ENCODE measurements at regions not wholly inside any gene's neighbourhood (a gene's known extent, or its start where the extent isn't known, plus 50 kb on each side); places are given as distances from the start of the nearest gene placed in this dataset.

DNA sequence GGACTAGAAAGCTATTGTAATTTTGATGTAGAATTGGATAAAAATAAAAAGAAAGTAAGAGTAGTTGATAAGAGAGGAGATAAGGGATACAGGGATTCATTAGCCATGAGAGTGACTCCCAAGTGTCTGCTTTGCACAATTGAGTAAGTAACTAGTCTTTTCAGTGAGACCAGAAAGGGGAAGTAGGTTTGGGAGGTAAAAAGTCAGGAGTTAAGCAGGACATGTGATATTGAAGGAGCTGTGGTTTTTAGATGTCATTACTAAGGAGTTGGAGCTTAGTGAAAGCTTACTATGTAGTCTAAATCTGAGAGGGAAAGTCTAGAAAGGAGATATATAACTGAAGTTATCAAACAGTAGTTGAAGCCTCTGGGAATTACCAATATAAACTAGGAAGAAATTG lies 93.4 kb downstream of the SLC5A7 start:
- DNase-seq (ENCODE audit: low read depth): no peak
- no peak overlapping the region for H3K4me3 ChIP-seq (replicated peaks; ENCODE audit: low read depth, low read length)

DNA sequence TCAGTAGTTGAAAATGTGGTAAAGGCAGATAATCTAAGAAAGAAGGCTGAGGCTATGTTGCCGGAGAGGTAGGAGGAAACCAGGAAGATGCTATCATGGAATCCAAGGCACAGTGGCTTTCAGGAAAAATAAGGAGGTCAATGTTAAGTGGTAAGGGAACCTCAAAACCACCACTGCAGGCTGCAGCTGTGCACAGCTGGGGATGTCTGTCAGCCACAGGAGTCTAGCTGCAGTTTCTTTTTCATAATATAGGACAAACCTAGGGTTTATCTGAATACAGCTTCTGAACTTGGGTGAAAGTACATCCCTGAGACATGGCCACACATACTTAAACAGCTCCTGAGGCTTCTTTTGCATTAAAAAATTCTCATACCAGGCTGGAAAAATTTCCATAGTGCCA lies 93.9 kb downstream of the SLC5A7 start:
- no peak overlapping the region for H3K4me3 ChIP-seq (replicated peaks; ENCODE audit: low read depth, low read length)
- TF ChIP-seq, protein P1, sequence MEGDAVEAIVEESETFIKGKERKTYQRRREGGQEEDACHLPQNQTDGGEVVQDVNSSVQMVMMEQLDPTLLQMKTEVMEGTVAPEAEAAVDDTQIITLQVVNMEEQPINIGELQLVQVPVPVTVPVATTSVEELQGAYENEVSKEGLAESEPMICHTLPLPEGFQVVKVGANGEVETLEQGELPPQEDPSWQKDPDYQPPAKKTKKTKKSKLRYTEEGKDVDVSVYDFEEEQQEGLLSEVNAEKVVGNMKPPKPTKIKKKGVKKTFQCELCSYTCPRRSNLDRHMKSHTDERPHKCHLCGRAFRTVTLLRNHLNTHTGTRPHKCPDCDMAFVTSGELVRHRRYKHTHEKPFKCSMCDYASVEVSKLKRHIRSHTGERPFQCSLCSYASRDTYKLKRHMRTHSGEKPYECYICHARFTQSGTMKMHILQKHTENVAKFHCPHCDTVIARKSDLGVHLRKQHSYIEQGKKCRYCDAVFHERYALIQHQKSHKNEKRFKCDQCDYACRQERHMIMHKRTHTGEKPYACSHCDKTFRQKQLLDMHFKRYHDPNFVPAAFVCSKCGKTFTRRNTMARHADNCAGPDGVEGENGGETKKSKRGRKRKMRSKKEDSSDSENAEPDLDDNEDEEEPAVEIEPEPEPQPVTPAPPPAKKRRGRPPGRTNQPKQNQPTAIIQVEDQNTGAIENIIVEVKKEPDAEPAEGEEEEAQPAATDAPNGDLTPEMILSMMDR (IDR thresholded peaks at IDR 0.05; ENCODE audit: low read length, missing control alignments): no peak
- DNase-seq (ENCODE audit: low read depth): no peak

More for the DNA sequence above, 93.4 kb downstream of the SLC5A7 start:
- TF ChIP-seq, protein P1 (IDR thresholded peaks at IDR 0.05; ENCODE audit: low read length, missing control alignments): no peak

DNA sequence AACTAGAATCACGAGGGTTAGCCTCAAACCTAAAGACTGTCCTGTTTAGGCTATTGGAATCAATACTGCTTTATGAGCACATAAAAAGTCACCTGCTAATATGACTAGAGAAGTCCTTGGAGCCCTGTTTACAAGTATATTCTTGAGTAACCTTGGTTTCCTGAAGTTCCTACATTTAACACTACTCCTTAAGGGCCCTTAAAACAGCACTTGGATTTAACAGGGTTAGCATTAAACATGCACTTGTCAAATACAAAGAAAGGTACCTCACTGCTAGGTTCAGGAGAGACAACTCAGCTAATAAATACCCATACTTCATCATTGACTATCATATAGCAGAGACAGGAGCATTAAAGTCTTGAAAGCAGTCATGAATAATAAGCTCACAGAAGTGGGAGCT lies 96.7 kb downstream of the SLC5A7 start:
- TF ChIP-seq, protein P1 (IDR thresholded peaks at IDR 0.05; ENCODE audit: low read length, missing control alignments): no peak
- DNase-seq (ENCODE audit: low read depth): no peak

DNA sequence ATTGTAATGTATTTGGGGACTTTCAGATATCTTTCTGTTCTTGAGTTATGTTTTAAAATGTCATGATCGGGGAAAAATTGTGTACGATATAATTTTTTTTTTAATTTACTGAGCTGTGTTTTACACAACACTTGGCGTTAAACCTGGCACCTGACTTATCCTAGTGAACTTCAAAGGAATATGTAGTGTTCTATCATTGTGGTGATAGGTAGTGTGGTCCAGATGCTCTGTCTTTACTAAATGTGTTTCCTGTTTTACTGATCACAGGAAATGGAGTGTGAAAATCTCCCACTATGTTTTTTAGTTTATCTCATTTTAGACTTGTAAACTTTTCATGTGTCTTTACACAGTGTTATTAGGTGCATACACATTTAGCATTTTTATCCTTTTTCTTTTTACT lies 98.0 kb downstream of the SLC5A7 start:
- no peak for DNase-seq (ENCODE audit: low read depth)
- no peak overlapping the region for H3K4me3 ChIP-seq (replicated peaks; ENCODE audit: low read depth, low read length)

More for the DNA sequence above, 96.7 kb downstream of the SLC5A7 start:
- H3K4me3 ChIP-seq (replicated peaks; ENCODE audit: low read depth, low read length): no peak overlapping the region

DNA sequence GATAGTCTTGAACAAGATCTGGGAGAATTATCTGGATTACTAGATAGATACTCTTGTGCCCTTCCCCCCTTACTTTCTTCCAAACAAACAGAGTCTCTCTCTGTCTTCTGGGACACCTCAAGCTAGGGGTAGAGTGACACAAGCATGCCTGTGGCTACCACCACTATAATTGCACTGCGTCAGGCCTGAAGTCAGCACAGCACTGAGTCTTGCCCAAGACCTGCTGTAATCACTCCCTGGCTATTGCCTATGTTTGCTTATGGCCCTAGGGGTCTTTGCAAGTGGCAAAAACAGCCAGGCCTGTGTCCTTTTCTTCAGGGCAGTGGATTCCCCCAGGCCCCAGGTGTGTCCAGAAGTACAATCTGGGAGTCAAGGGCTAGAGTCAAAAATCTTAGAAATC lies 106.6 kb downstream of the SLC5A7 start:
- H3K4me3 ChIP-seq (replicated peaks; ENCODE audit: low read depth, low read length): no peak overlapping the region
- TF ChIP-seq, protein P1 (IDR thresholded peaks at IDR 0.05; ENCODE audit: low read length, missing control alignments): no peak
- DNase-seq (ENCODE audit: low read depth): no peak

More for the DNA sequence above, 98.0 kb downstream of the SLC5A7 start:
- TF ChIP-seq, protein P1 (IDR thresholded peaks at IDR 0.05; ENCODE audit: low read length, missing control alignments): no peak

DNA sequence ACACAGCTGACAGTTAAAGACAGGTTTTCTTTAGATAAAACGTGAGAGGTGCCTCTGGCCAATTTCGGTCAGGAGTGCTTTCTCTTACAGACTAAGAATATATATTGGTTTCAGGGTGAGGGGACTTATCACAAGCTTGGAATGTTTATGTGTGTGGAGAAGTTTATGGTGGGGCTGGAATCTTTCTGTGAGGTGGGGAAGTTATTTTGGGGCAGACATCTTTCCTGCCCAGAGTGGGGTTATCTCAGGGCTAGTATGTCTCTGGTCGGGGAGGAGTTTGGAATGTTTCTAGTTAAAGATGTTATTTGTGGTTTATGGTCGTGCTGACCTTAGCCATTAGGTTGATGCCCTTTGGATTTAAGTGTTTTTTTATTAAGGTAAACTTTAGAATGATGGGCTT lies 115.2 kb downstream of the SLC5A7 start:
- TF ChIP-seq, protein P1 (IDR thresholded peaks at IDR 0.05; ENCODE audit: low read length, missing control alignments): no peak
- no peak overlapping the region for H3K4me3 ChIP-seq (replicated peaks; ENCODE audit: low read depth, low read length)
- DNase-seq (ENCODE audit: low read depth): no peak

DNA sequence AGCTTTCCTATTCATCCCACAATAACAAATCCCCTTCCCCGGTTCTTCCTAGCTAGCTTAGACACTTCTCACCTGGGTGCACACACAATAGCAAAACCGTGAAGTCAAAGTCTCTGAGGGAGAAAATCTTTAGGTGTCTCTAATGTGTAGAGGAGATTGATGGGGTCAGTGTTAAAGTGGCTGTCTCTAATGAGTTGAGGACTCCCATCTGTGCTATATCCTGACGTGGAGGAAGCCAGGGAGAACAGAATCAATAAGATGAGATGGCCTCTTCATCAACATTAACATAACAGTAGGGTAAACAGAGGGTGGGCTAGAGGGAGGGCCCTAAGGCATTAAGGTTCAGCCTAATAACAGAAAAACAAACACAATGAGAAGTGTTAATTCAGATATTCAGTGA lies 120.4 kb downstream of the SLC5A7 start:
- no peak for DNase-seq (ENCODE audit: low read depth)
- H3K4me3 ChIP-seq (replicated peaks; ENCODE audit: low read depth, low read length): no peak overlapping the region
- TF ChIP-seq, protein P1 (IDR thresholded peaks at IDR 0.05; ENCODE audit: low read length, missing control alignments): no peak
